CD14-positive monocyte (primary cell): ENCODE measurements at regions not wholly inside any gene's neighbourhood (a gene's known extent, or its start where the extent isn't known, plus 50 kb on each side); places are given as distances from the start of the nearest gene placed in this dataset.

Experiments used
- DNase-seq, 3 donors: peaks; one replicate each; pipeline ENCODE4 v3.0.0-alpha.2; 2011 to 2022
- H2AFZ ChIP-seq: 2 replicates; pipeline ENCODE4 v1.6.0; 2012; ENCODE audit warnings: mild to moderate bottlenecking, low read depth, low read length, inconsistent platforms; ENCODE audit not compliant: insufficient read depth, poor library complexity, severe bottlenecking
- H3K27ac ChIP-seq, 2 donors: 1 replicate in 1 of 2; 2 replicates in 1 of 2; pipeline ENCODE4 v1.5.1; 2012 to 2013; ENCODE audit warnings: low read length in 2 of 2, control low read depth in 1 of 2, inconsistent platforms in 1 of 2, low read depth in 1 of 2, mild to moderate bottlenecking in 1 of 2
- H3K27me3 ChIP-seq, 2 donors: one replicate each; pipeline versions ENCODE4 v1.6.0 to v1.6.1; 2011 to 2013; ENCODE audit warnings: low read length in 2 of 2; ENCODE audit not compliant: control insufficient read depth in 2 of 2, insufficient read depth in 2 of 2
- H3K36me3 ChIP-seq, 2 donors: replicated peaks in 1 of 2; 1 replicate in 1 of 2; 2 replicates in 1 of 2; pipeline versions ENCODE4 v1.5.1 to v1.6.1; 2012 to 2013; ENCODE audit warnings: low read length in 2 of 2, control low read depth in 1 of 2, inconsistent platforms in 1 of 2, mild to moderate bottlenecking in 1 of 2; ENCODE audit not compliant: insufficient read depth in 2 of 2, control insufficient read depth in 1 of 2
- H3K4me1 ChIP-seq, 2 donors: 1 replicate in 1 of 2; 2 replicates in 1 of 2; pipeline versions ENCODE4 v1.5.1 to v1.6.1; 2012 to 2013; ENCODE audit warnings: low read length in 2 of 2, control low read depth in 1 of 2, inconsistent platforms in 1 of 2, mild to moderate bottlenecking in 1 of 2, moderate library complexity in 1 of 2; ENCODE audit not compliant: insufficient read depth in 2 of 2, control insufficient read depth in 1 of 2
- H3K4me2 ChIP-seq: replicated peaks from 2 replicates; pipeline ENCODE3; 2012; ENCODE audit warnings: low read length, moderate library complexity, mild to moderate bottlenecking; ENCODE audit not compliant: poor library complexity, severe bottlenecking; ENCODE audit errors: extremely low read depth
- H3K4me3 ChIP-seq, 3 experiments: fragments of 200-600 bp in 1 of 3; sonication (generic) in 1 of 3; replicated peaks in 1 of 3; 1 replicate in 2 of 3; 2 replicates in 1 of 3; pipeline ENCODE4 v1.5.1; 2011 to 2013; ENCODE audit warnings: low read length in 3 of 3, mild to moderate bottlenecking in 3 of 3, control low read depth in 2 of 3, low read depth in 2 of 3, inconsistent platforms in 1 of 3, moderate library complexity in 1 of 3
- H3K79me2 ChIP-seq: 2 replicates; pipeline ENCODE4 v1.6.0; 2012; ENCODE audit warnings: mild to moderate bottlenecking, control low read depth, inconsistent platforms, low read length, moderate library complexity; ENCODE audit not compliant: insufficient read depth
- H3K9ac ChIP-seq: 2 replicates; pipeline ENCODE4 v1.6.0; 2017; ENCODE audit warnings: low read length, mild to moderate bottlenecking; ENCODE audit not compliant: insufficient read depth, poor library complexity, severe bottlenecking
- H3K9me3 ChIP-seq, 2 donors: replicated peaks in 1 of 2; 1 replicate in 1 of 2; 2 replicates in 1 of 2; pipeline versions ENCODE4 v1.5.1 to v1.6.1; 2012 to 2013; ENCODE audit warnings: low read length in 2 of 2, control low read depth in 1 of 2; ENCODE audit not compliant: control insufficient read depth in 1 of 2, insufficient read depth in 1 of 2
- H4K20me1 ChIP-seq: 2 replicates; pipeline ENCODE4 v1.6.0; 2012; ENCODE audit warnings: mild to moderate bottlenecking, low read length, control low read depth, moderate library complexity; ENCODE audit not compliant: insufficient read depth
- H3K27ac Mint-ChIP-seq, 7 donors: one replicate each; pipeline ENCODE4 v1.8.0; 2020; ENCODE audit warnings: mild to moderate bottlenecking in 7 of 7, mixed read lengths in 7 of 7, moderate library complexity in 6 of 7, inconsistent platforms in 2 of 7
- H3K27me3 Mint-ChIP-seq, 3 donors: one replicate each; pipeline ENCODE4 v1.8.0; 2021 to 2022; ENCODE audit warnings: low read depth in 3 of 3, mild to moderate bottlenecking in 3 of 3, mixed read lengths in 3 of 3, moderate library complexity in 3 of 3, inconsistent platforms in 1 of 3
- H3K36me3 Mint-ChIP-seq, 2 donors: one replicate each; pipeline ENCODE4 v1.8.0; 2020; ENCODE audit warnings: mixed read lengths in 2 of 2, inconsistent platforms in 1 of 2, mild to moderate bottlenecking in 1 of 2
- H3K4me1 Mint-ChIP-seq: one replicate; pipeline ENCODE4 v1.8.0; 2020; ENCODE audit warnings: mild to moderate bottlenecking, mixed read lengths
- H3K4me3 Mint-ChIP-seq, 2 donors: one replicate each; pipeline ENCODE4 v1.8.0; 2020; ENCODE audit warnings: mild to moderate bottlenecking in 2 of 2, mixed read lengths in 2 of 2, moderate library complexity in 1 of 2
- H3K9me3 Mint-ChIP-seq, 7 donors: one replicate each; pipeline ENCODE4 v1.8.0; 2020 to 2022; ENCODE audit warnings: mixed read lengths in 7 of 7, mild to moderate bottlenecking in 6 of 7, moderate library complexity in 6 of 7, inconsistent platforms in 2 of 7
- CTCF ChIP-seq: fragments of 200-600 bp; IDR thresholded peaks from one replicate; pipeline ENCODE4 v1.8.0; 2022; ENCODE audit warnings: antibody characterized with exemption, mild to moderate bottlenecking
- WGBS: methylation state at CpG from one replicate; pipeline ENCODE4 v1.1.5; 2013; ENCODE audit warnings: missing lambda C conversion rate; ENCODE audit not compliant: insufficient coverage; 5-methylcytosine and 5-hydroxymethylcytosine counted together
- intact Hi-C, 2 donors: fragments of 100-400 bp; cut with micrococcal nuclease; formaldehyde crosslinking; loops; one replicate each; pipeline versions ENCODE4 v1.15.0 to v1.15.1; 2023

GRCh38 chr17:73722165-73722564 lies 77.9 kb upstream of the SDK2 start:
- peaks cover 6 to 10% (median 7%) of the 10 kb centered on the region in 3 donors for H3K27me3 Mint-ChIP-seq
- Histone ChIP-seq H3K4me2 (no peak overlapping the region), H3K9ac (no peak overlapping the region), H3K9me3 (peaks cover 0 to 12% of the 10 kb centered on the region in 2 donors), H3K36me3 (no peaks in the 10 kb centered on the region), H3K4me1 (peaks cover 8 to 12% of the 10 kb centered on the region in 2 donors), H3K27ac (no peak overlapping the region), H2AFZ (no peak overlapping the region), H3K79me2 (no peaks in the 10 kb centered on the region), H3K4me3 (no peak overlapping the region), H4K20me1 (no peaks in the 10 kb centered on the region), H3K27me3 (no peaks in the 10 kb centered on the region)
- peaks cover 0 to 12% (median 5%) of the 10 kb centered on the region in 7 donors for H3K9me3 Mint-ChIP-seq
- TF ChIP-seq CTCF = no peak
- peak overlapping the region in 1 of 2 donors; percentile 53 for H3K4me3 Mint-ChIP-seq
- no peak overlapping the region for H3K27ac Mint-ChIP-seq
- WGBS = 61% methylated on average over 3 of the region's 6 CpGs
- peaks cover 16% of the 10 kb centered on the region for H3K4me1 Mint-ChIP-seq
- DNase-seq = no peak
- intact Hi-C loops = no loop called here
- peaks cover 0 to 3% of the 10 kb centered on the region in 2 donors for H3K36me3 Mint-ChIP-seq

GRCh38 chr17:73723317-73723716 lies 79.1 kb upstream of the SDK2 start:
- H3K4me3 Mint-ChIP-seq = no peak overlapping the region
- H3K4me1 Mint-ChIP-seq = peaks cover 18% of the 10 kb centered on the region
- no peak overlapping the region for H3K27ac Mint-ChIP-seq
- Histone ChIP-seq H3K79me2 (no peaks in the 10 kb centered on the region), H2AFZ (no peak overlapping the region), H3K4me1 (peaks cover 8 to 12% of the 10 kb centered on the region in 2 donors), H3K9me3 (peaks cover 0 to 12% of the 10 kb centered on the region in 2 donors), H3K9ac (no peak overlapping the region), H4K20me1 (no peaks in the 10 kb centered on the region), H3K27me3 (no peaks in the 10 kb centered on the region), H3K4me3 (no peak overlapping the region), H3K27ac (no peak overlapping the region), H3K36me3 (no peaks in the 10 kb centered on the region), H3K4me2 (no peak overlapping the region)
- peaks cover 0 to 13% (median 5%) of the 10 kb centered on the region in 7 donors for H3K9me3 Mint-ChIP-seq
- DNase-seq = no peak
- WGBS = 70% methylated on average over 2 of the region's 4 CpGs
- intact Hi-C loops = no loop called here
- peaks cover 7 to 10% (median 9%) of the 10 kb centered on the region in 3 donors for H3K27me3 Mint-ChIP-seq
- TF ChIP-seq CTCF = no peak
- H3K36me3 Mint-ChIP-seq = peaks cover 0 to 3% of the 10 kb centered on the region in 2 donors
